Neuronal stem cell (in vitro differentiated cells): ENCODE measurements at regions not wholly inside any gene's neighbourhood (a gene's known extent, or its start where the extent isn't known, plus 50 kb on each side); places are given as distances from the start of the nearest gene placed in this dataset.
A peak's percentile ranks its signal among the peaks of the same experiment; 100 is the strongest.

ENCODE experiments used
- DNase-seq: peaks from one replicate; pipeline ENCODE4 v3.0.0-alpha.2; 2013; ENCODE audit warnings: low spot score
- H2AFZ ChIP-seq: one replicate; pipeline ENCODE4 v1.6.1; 2013; ENCODE audit warnings: mild to moderate bottlenecking, low read length, inconsistent platforms
- H2AK5ac ChIP-seq: 2 replicates; pipeline ENCODE4 v1.6.1; 2013; ENCODE audit warnings: low read depth, mild to moderate bottlenecking, inconsistent platforms, low read length, moderate library complexity, mixed read lengths
- H2BK120ac ChIP-seq: 2 replicates; pipeline ENCODE4 v1.6.1; 2013; ENCODE audit warnings: low read depth, mild to moderate bottlenecking, inconsistent platforms, low read length, moderate library complexity, mixed read lengths
- H2BK12ac ChIP-seq: one replicate; pipeline ENCODE4 v1.6.1; 2013; ENCODE audit warnings: low read length, inconsistent platforms
- H2BK15ac ChIP-seq: 2 replicates; pipeline ENCODE4 v1.6.1; 2013; ENCODE audit warnings: mild to moderate bottlenecking, low read length, inconsistent platforms, mixed read lengths
- H2BK5ac ChIP-seq: one replicate; pipeline ENCODE4 v1.6.1; 2013; ENCODE audit warnings: inconsistent platforms, mild to moderate bottlenecking, low read length, moderate library complexity
- H3K14ac ChIP-seq: one replicate; pipeline ENCODE4 v1.6.1; 2013; ENCODE audit warnings: low read length, inconsistent platforms
- H3K18ac ChIP-seq: 2 replicates; pipeline ENCODE4 v1.6.1; 2013; ENCODE audit warnings: low read length, inconsistent platforms
- H3K23ac ChIP-seq: 2 replicates; pipeline ENCODE4 v1.6.1; 2013; ENCODE audit warnings: low read depth, mild to moderate bottlenecking, mixed read lengths, low read length, inconsistent platforms; ENCODE audit not compliant: poor library complexity
- H3K27ac ChIP-seq: replicated peaks from 3 replicates; pipeline ENCODE4 v1.5.1; 2013; ENCODE audit warnings: low read length, inconsistent platforms
- H3K27me3 ChIP-seq, 3 experiments: 2 replicates each; pipeline ENCODE4 v1.6.1; 2013; ENCODE audit warnings: low read length in 3 of 3, mild to moderate bottlenecking in 2 of 3, inconsistent platforms in 1 of 3, low read depth in 1 of 3, mixed read lengths in 1 of 3, moderate library complexity in 1 of 3; ENCODE audit not compliant: control insufficient read depth in 3 of 3, insufficient read depth in 3 of 3
- H3K36me3 ChIP-seq, 2 donors: replicated peaks in 1 of 2; 2 replicates each; pipeline ENCODE4 v1.6.1; 2013; ENCODE audit warnings: low read length in 2 of 2; ENCODE audit not compliant: control insufficient read depth in 2 of 2, insufficient read depth in 2 of 2
- H3K4ac ChIP-seq: 2 replicates; pipeline ENCODE4 v1.6.1; 2013; ENCODE audit warnings: inconsistent platforms, mild to moderate bottlenecking, low read length, moderate library complexity
- H3K4me1 ChIP-seq, 2 donors: 1 replicate in 1 of 2; 2 replicates in 1 of 2; pipeline ENCODE4 v1.6.1; 2013; ENCODE audit warnings: low read length in 2 of 2, low read depth in 1 of 2; ENCODE audit not compliant: control insufficient read depth in 2 of 2, insufficient read depth in 1 of 2
- H3K4me2 ChIP-seq: one replicate; pipeline ENCODE4 v1.6.1; 2013; ENCODE audit warnings: mild to moderate bottlenecking, low read length, inconsistent platforms; ENCODE audit not compliant: insufficient read depth, poor library complexity, severe bottlenecking
- H3K4me3 ChIP-seq, 2 donors: 2 replicates each; pipeline ENCODE4 v1.5.1; 2013; ENCODE audit warnings: low read length in 2 of 2, mild to moderate bottlenecking in 2 of 2, inconsistent platforms in 1 of 2, moderate library complexity in 1 of 2
- H3K79me1 ChIP-seq: one replicate; pipeline ENCODE4 v1.6.1; 2013; ENCODE audit warnings: low read depth, mild to moderate bottlenecking, inconsistent platforms, low read length, moderate library complexity
- H3K9ac ChIP-seq: one replicate; pipeline ENCODE4 v1.6.1; 2013; ENCODE audit warnings: mild to moderate bottlenecking, low read depth, low read length, inconsistent platforms; ENCODE audit not compliant: poor library complexity
- H3K9me3 ChIP-seq, 2 donors: replicated peaks in 1 of 2; 2 replicates each; pipeline versions ENCODE3 to v1.6.1; 2013; ENCODE audit warnings: low read length in 2 of 2, mild to moderate bottlenecking in 2 of 2, inconsistent platforms in 1 of 2, low read depth in 1 of 2, mixed read lengths in 1 of 2, moderate library complexity in 1 of 2; ENCODE audit not compliant: control insufficient read depth in 2 of 2, insufficient read depth in 1 of 2
- H4K8ac ChIP-seq: one replicate; pipeline ENCODE4 v1.6.1; 2013; ENCODE audit warnings: low read depth, mild to moderate bottlenecking, inconsistent platforms, low read length, moderate library complexity
- H4K91ac ChIP-seq: one replicate; pipeline ENCODE4 v1.6.1; 2013; ENCODE audit warnings: low read length, low read depth, mild to moderate bottlenecking, inconsistent platforms; ENCODE audit not compliant: poor library complexity
- WGBS, 2 donors: extraction: QIAGEN DNeasy Blood & Tissue Kit; methylation state at CpG; one replicate each; pipeline ENCODE4 v1.1.7; 2013; ENCODE audit warnings: missing lambda C conversion rate in 2 of 2, mixed read lengths in 1 of 2; ENCODE audit not compliant: insufficient read length in 2 of 2, insufficient replicate concordance in 1 of 2; ENCODE audit errors: extremely low coverage in 2 of 2; 5-methylcytosine and 5-hydroxymethylcytosine counted together

DNA sequence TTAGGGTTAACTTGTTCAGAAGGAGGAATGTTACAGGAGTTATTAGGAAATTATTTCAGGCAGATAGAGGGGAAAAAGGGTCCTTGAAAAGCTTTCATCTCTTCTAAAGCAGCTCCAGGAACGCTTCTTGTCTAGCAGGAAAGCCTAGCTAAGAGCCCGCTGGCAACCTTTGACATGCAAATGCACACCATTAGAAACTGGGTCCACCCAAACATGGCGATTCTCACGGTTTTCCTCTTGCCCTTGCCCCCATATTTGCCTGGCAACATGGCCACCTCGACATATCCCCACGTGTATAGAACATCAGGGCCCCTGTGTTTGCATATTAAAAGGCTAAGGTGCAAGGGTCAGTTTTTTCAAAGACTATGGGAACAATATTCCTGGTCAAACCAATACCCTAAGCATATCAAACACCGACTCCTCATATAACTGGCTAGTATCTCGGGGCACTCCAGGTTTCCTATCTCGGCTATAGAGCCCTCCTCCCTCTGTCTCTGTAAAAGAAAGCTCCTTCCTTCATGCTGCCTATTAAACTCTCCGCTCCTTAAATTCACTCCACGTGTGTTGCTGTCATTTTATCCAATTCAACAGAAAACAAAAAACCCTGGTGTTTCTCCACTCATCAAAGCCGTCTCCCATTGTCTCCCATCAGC is 268.9 kb upstream of the HSFY2 start:
- no peak overlapping the region for H2BK120ac ChIP-seq
- no peak for DNase-seq
- no peaks in the 10 kb centered on the region for H3K4me1 ChIP-seq
- no peak overlapping the region for H2AK5ac ChIP-seq
- H2BK15ac ChIP-seq = no peak overlapping the region
- H2AFZ ChIP-seq = no peak overlapping the region
- H4K91ac ChIP-seq = no peak overlapping the region
- no peak overlapping the region for H3K9ac ChIP-seq
- no peaks in the 10 kb centered on the region for H3K79me1 ChIP-seq
- H4K8ac ChIP-seq = no peak overlapping the region
- no peak overlapping the region for H3K18ac ChIP-seq
- WGBS, 2 donors = no CpG with 5 or more reads among the region's 12 CpGs
- H2BK5ac ChIP-seq = no peak overlapping the region
- no peak overlapping the region for H3K14ac ChIP-seq
- H3K4me2 ChIP-seq = peak overlapping the region; percentile 56
- H3K36me3 ChIP-seq = no peaks in the 10 kb centered on the region
- no peak overlapping the region for H3K27ac ChIP-seq
- peak overlapping the region in 1 of 2 donors; percentile 67 for H3K4me3 ChIP-seq
- no peak overlapping the region for H3K4ac ChIP-seq
- H2BK12ac ChIP-seq = no peak overlapping the region
- H3K23ac ChIP-seq = no peak overlapping the region
- H3K27me3 ChIP-seq = no peaks in the 10 kb centered on the region
- H3K9me3 ChIP-seq = no peaks in the 10 kb centered on the region

DNA sequence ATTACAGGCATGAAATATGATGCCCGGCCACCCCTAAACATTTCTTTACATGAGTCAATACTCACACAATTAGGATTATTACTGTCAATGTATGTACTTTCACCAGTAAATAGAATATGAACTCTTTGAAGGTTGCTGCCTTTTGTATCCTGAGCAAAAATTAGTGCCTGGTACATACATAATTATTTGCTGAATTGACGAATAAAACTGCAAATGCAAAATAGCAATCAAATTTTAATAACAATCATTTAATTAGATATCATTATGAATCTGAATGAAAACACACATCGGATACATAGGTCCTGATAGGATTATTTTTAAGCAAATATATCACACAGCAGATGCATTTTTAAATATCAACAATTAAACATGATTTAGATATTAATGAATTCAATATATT is 253.1 kb upstream of the HSFY2 start:
- Histone ChIP-seq H2BK5ac (no peak overlapping the region), H2AFZ (no peak overlapping the region), H3K27me3 (no peaks in the 10 kb centered on the region), H3K36me3 (no peaks in the 10 kb centered on the region), H3K79me1 (no peaks in the 10 kb centered on the region), H3K4me2 (no peak overlapping the region), H3K14ac (no peak overlapping the region), H3K4me1 (no peaks in the 10 kb centered on the region), H2AK5ac (no peak overlapping the region), H3K4ac (no peak overlapping the region), H2BK12ac (no peak overlapping the region), H3K4me3 (no peak overlapping the region), H3K27ac (no peak overlapping the region), H3K9me3 (no peaks in the 10 kb centered on the region), H3K9ac (no peak overlapping the region), H2BK15ac (no peak overlapping the region), H3K23ac (no peak overlapping the region), H2BK120ac (no peak overlapping the region), H4K8ac (no peak overlapping the region), H3K18ac (no peak overlapping the region), H4K91ac (no peak overlapping the region)
- WGBS, 2 donors = no CpG with 5 or more reads among the region's 3 CpGs
- no peak for DNase-seq

DNA sequence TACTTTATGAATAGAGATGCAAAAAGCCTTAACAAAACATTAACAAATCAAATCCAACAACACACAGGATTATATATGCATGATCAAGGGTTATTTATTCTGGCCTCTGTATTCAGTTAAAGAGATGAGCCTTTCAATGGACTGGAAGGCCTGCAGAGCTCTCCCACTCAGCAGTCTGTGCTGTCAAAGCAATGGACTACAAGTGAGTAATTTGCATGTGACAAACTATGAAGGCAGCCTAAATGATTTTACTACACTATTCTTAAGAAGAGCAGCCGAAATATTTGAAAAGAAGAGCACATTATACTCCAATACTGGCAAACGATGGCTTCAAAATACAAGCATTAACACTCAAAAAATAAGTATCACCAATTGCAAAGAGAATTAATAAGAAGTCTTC is 250.4 kb upstream of the HSFY2 start:
- H3K4me1 ChIP-seq = no peaks in the 10 kb centered on the region
- no peak overlapping the region for H2BK15ac ChIP-seq
- no peak overlapping the region for H3K18ac ChIP-seq
- H2AK5ac ChIP-seq = no peak overlapping the region
- H3K79me1 ChIP-seq = no peaks in the 10 kb centered on the region
- H2BK12ac ChIP-seq = no peak overlapping the region
- DNase-seq = no peak
- no peak overlapping the region for H3K27ac ChIP-seq
- H3K9me3 ChIP-seq = no peaks in the 10 kb centered on the region
- no peak overlapping the region for H2AFZ ChIP-seq
- no peak overlapping the region for H3K4me3 ChIP-seq
- H3K27me3 ChIP-seq = no peaks in the 10 kb centered on the region
- no peak overlapping the region for H3K4ac ChIP-seq
- H4K8ac ChIP-seq = no peak overlapping the region
- no peak overlapping the region for H2BK120ac ChIP-seq
- H3K36me3 ChIP-seq = no peaks in the 10 kb centered on the region
- H3K14ac ChIP-seq = no peak overlapping the region
- no peak overlapping the region for H2BK5ac ChIP-seq
- no peak overlapping the region for H3K23ac ChIP-seq
- H3K9ac ChIP-seq = no peak overlapping the region
- WGBS, 2 donors = no CpG with 5 or more reads among the region's 2 CpGs
- no peak overlapping the region for H3K4me2 ChIP-seq
- H4K91ac ChIP-seq = no peak overlapping the region

DNA sequence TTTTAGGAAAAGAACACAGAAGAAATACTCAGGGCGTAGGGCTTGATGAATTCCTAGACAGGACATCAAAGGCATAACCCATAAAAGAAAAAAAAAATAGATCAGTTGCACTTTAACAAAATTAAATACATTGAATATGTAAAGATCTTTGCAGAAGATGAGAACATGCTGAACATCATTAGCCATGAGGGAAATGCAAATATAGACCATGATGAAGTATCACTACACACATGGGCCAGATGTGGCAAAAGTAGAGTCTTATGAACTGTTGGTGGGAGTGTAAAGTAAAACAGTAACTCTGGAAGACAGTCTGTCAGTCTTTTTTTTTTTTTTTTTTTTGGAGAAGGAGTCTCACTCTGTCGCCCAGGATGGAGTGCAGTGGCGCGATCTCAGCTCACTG is 246.7 kb upstream of the HSFY2 start:
- Histone ChIP-seq H3K36me3 (no peaks in the 10 kb centered on the region), H2BK15ac (no peak overlapping the region), H3K4me2 (no peak overlapping the region), H3K4ac (no peak overlapping the region), H3K9me3 (no peaks in the 10 kb centered on the region), H3K4me1 (no peaks in the 10 kb centered on the region), H3K4me3 (no peak overlapping the region), H2AK5ac (no peak overlapping the region), H4K8ac (no peak overlapping the region), H4K91ac (no peak overlapping the region), H2BK12ac (no peak overlapping the region), H2BK120ac (no peak overlapping the region), H3K27ac (no peak overlapping the region), H3K79me1 (no peaks in the 10 kb centered on the region), H3K14ac (no peak overlapping the region), H3K23ac (no peak overlapping the region), H3K27me3 (no peaks in the 10 kb centered on the region), H3K9ac (no peak overlapping the region), H3K18ac (no peak overlapping the region), H2AFZ (no peak overlapping the region), H2BK5ac (no peak overlapping the region)
- no peak for DNase-seq
- WGBS, 2 donors = no CpG with 5 or more reads among the region's 4 CpGs
